GM18499 (cell line): ENCODE measurements at regions not wholly inside any gene's neighbourhood (a gene's known extent, or its start where the extent isn't known, plus 50 kb on each side); places are given as distances from the start of the nearest gene placed in this dataset.

Experiments used
- ATAC-seq: cut with Tn5 transposase; IDR thresholded peaks from one replicate; pipeline ENCODE4 v1.9.1; 2021; ENCODE audit warnings: moderate number of reproducible peaks; ENCODE audit not compliant: insufficient read depth, unreplicated experiment

GRCh38 chr2:157107460-157107859, 150.0 kb upstream of the GALNT5 start:
- ATAC-seq = no peak

- ATAC-seq = no peak
These were observed 149.6 kb upstream of the GALNT5 start for GRCh38 chr2:157107877-157108276.

- no peak for ATAC-seq
These were observed 134.7 kb upstream of the GALNT5 start for GRCh38 chr2:157122776-157123175.

- ATAC-seq = no peak
These were observed 132.8 kb upstream of the GALNT5 start for GRCh38 chr2:157124731-157125130.

- ATAC-seq = no peak
These were observed 131.8 kb upstream of the GALNT5 start for GRCh38 chr2:157125685-157126084.

- ATAC-seq = no peak
These were observed 130.1 kb upstream of the GALNT5 start for GRCh38 chr2:157127249-157128012.

GRCh38 chr2:157143901-157144300, 113.6 kb upstream of the GALNT5 start:
- ATAC-seq = no peak

GRCh38 chr2:157149270-157149669, 108.2 kb upstream of the GALNT5 start:
- no peak for ATAC-seq

- peak; percentile 93 for ATAC-seq
These were observed 106.8 kb upstream of the GALNT5 start for GRCh38 chr2:157150747-157151146.

GRCh38 chr2:157152362-157152761, 105.1 kb upstream of the GALNT5 start:
- ATAC-seq = no peak

GRCh38 chr2:157155992-157156391, 101.5 kb upstream of the GALNT5 start:
- ATAC-seq = no peak

GRCh38 chr2:157158111-157158510, 99.4 kb upstream of the GALNT5 start:
- no peak for ATAC-seq

- ATAC-seq = no peak
These were observed 98.1 kb upstream of the GALNT5 start for GRCh38 chr2:157159221-157159934.

- ATAC-seq = no peak
These were observed 97.4 kb upstream of the GALNT5 start for GRCh38 chr2:157160111-157160510.

GRCh38 chr2:157164370-157164769, 93.1 kb upstream of the GALNT5 start:
- ATAC-seq = no peak

GRCh38 chr2:157164891-157165290, 92.6 kb upstream of the GALNT5 start:
- ATAC-seq = no peak

- ATAC-seq = no peak
These were observed 89.0 kb upstream of the GALNT5 start for GRCh38 chr2:157168501-157168900.

GRCh38 chr2:157169889-157170288, 87.6 kb upstream of the GALNT5 start:
- ATAC-seq = no peak

- no peak for ATAC-seq
These were observed 87.2 kb upstream of the GALNT5 start for GRCh38 chr2:157170299-157170698.

- no peak for ATAC-seq
These were observed 85.3 kb upstream of the GALNT5 start for GRCh38 chr2:157172239-157172638.

- ATAC-seq = no peak
These were observed 84.5 kb upstream of the GALNT5 start for GRCh38 chr2:157172866-157173578.
